Natural killer cell treated with Interleukin-12 subunit alpha and Interleukin-12 subunit beta and Interleukin-15 and Interleukin-18, amount 100 ng/mL, for 72 hours (primary cell): ENCODE measurements at regions not wholly inside any gene's neighbourhood (a gene's known extent, or its start where the extent isn't known, plus 50 kb on each side); places are given as distances from the start of the nearest gene placed in this dataset.
A peak's percentile ranks its signal among the peaks of the same experiment; 100 is the strongest.
"Not testable (repeated sequence)": the region's sequence is repeated elsewhere in the genome, so short reads cannot be mapped to it uniquely, and the experiment has no call there.

ENCODE experiments used
- ATAC-seq, 2 donors: fragments of 150-1000 bp; cut with Tn5 transposase in 1 of 2; sonication (Bioruptor Pico), chemical (Tn5 transposase) in 1 of 2; 2 replicates each; pipeline ENCODE4 v1.10.0; 2021
- DNase-seq: peaks from one replicate; pipeline ENCODE4 v3.0.0; 2022; ENCODE audit warnings: low spot score
- H3K27ac Mint-ChIP-seq, 2 donors: 1 replicate in 1 of 2; 2 replicates in 1 of 2; pipeline ENCODE4 v1.8.0; 2022; ENCODE audit warnings: mixed read lengths in 2 of 2, mild to moderate bottlenecking in 1 of 2, moderate library complexity in 1 of 2
- H3K27me3 Mint-ChIP-seq, 2 donors: 1 replicate in 1 of 2; 2 replicates in 1 of 2; pipeline ENCODE4 v1.8.0; 2022; ENCODE audit warnings: mixed read lengths in 2 of 2
- H3K36me3 Mint-ChIP-seq: one replicate; pipeline ENCODE4 v1.8.0; 2022; ENCODE audit warnings: mixed read lengths
- H3K4me1 Mint-ChIP-seq, 2 donors: 1 replicate in 1 of 2; 2 replicates in 1 of 2; pipeline ENCODE4 v1.8.0; 2022; ENCODE audit warnings: low read depth in 2 of 2, mixed read lengths in 2 of 2, mild to moderate bottlenecking in 1 of 2
- H3K4me3 Mint-ChIP-seq: one replicate; pipeline ENCODE4 v1.8.0; 2022; ENCODE audit warnings: mixed read lengths
- H3K9me3 Mint-ChIP-seq: 2 replicates; pipeline ENCODE4 v1.8.0; 2022; ENCODE audit warnings: mixed read lengths

DNA sequence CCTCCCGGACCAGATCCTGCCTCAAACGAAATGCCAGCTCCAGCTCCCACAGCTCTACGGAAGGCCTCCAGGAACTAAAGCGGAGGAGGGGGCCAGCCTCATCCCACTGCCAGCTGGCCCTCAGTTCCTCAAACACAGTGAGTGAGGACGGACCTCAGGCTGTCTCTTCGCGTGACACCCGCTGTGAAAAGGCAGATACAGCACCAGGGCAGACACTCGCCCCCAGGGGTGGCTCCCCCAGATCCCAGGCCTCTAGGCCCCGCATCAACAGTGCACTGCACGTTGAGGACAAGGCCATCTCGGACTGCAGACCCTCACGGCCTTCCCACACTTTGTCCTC, 149.9 kb upstream of the C1QTNF3 start:
- not testable (repeated sequence) for H3K9me3 Mint-ChIP-seq, H3K36me3 Mint-ChIP-seq, H3K27me3 Mint-ChIP-seq, DNase-seq, ATAC-seq, H3K4me3 Mint-ChIP-seq
- Mint-ChIP-seq H3K4me1 (peaks cover 9 to 25% of the 10 kb centered on the region in 2 donors), H3K27ac (peak overlapping the region in 1 of 2 donors; percentile 68)

DNA sequence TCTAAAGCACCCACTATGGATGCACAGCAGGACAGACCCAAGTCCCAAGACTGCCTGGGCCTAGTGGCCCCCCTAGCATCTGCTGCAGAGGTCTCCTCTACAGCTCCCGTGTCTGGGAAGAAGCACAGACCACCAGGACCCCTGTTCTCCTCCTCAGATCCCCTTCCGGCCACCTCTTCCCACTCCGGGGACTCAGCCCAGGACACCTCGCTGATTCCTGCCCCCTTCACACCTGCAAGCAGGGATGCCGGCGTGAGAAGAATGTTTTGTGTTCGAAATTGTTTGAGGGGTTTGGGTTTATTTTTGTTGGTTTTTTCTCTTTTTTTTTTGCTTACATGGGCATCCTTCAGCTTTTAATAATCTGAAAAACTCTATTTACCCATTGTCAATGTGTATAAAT, 150.3 kb upstream of the C1QTNF3 start:
- not testable (repeated sequence) for H3K4me3 Mint-ChIP-seq, H3K27me3 Mint-ChIP-seq, H3K9me3 Mint-ChIP-seq, H3K36me3 Mint-ChIP-seq, ATAC-seq
- Mint-ChIP-seq H3K27ac (peak overlapping the region in 1 of 2 donors; percentile 52), H3K4me1 (peaks cover 8 to 23% of the 10 kb centered on the region in 2 donors)
- DNase-seq, result peak; percentile 66

DNA sequence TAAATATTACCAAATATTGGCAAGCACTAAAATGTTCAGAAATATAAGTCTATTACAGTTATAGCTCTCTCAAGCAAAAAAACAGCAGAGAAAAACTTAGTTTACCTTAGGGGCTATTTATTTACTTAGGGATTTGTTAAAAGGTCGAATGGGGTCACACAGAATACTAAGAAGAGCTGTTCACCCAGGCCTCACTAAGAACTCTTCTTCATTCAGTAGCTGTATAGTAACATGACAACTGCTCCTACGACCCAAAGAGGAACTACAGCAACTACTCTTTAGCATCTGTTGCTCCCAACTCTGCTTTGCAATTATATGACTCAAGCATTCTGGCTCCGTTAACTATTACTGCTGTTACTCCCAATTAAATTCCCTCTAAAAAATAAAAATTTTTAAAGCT, 150.8 kb upstream of the C1QTNF3 start:
- H3K9me3 Mint-ChIP-seq, DNase-seq, ATAC-seq, H3K27me3 Mint-ChIP-seq, H3K36me3 Mint-ChIP-seq, H3K4me3 Mint-ChIP-seq: not testable (repeated sequence)
- Mint-ChIP-seq H3K27ac (peak overlapping the region in 1 of 2 donors; percentile 52), H3K4me1 (peaks cover 8 to 23% of the 10 kb centered on the region in 2 donors)

- not testable (repeated sequence) for ATAC-seq, DNase-seq, H3K36me3 Mint-ChIP-seq, H3K9me3 Mint-ChIP-seq, H3K27ac Mint-ChIP-seq, H3K27me3 Mint-ChIP-seq, H3K4me3 Mint-ChIP-seq
- peaks cover 0 to 15% of the 10 kb centered on the region in 2 donors for H3K4me1 Mint-ChIP-seq
Observed at GRCh38 chr5:34196091-34196490, 153.1 kb upstream of the C1QTNF3 start.

DNA sequence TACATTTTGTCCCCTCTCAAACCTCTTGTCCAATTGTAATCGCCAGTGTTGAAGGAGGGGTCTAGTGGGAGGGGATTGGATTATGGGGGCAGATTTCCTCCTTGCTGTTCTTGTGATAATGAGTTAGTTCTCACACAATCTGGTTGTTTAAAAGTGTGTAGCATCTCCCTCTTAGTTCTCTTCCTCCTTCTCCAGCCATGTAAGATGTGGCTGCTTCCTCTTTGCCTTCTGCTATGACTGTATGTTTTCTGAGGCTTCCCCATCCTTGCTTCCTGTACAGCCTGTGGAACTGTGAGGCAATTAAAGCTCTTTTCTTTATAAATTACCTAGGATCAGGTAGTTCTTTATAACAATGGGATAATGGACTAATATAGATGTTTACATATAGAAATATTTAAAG, 162.3 kb upstream of the C1QTNF3 start:
- not testable (repeated sequence) for H3K27ac Mint-ChIP-seq, H3K4me1 Mint-ChIP-seq, DNase-seq, ATAC-seq, H3K9me3 Mint-ChIP-seq, H3K36me3 Mint-ChIP-seq, H3K27me3 Mint-ChIP-seq, H3K4me3 Mint-ChIP-seq

GRCh38 chr5:34217386-34217785, 174.4 kb upstream of the C1QTNF3 start:
- ATAC-seq, H3K36me3 Mint-ChIP-seq, H3K4me1 Mint-ChIP-seq, DNase-seq, H3K4me3 Mint-ChIP-seq, H3K27ac Mint-ChIP-seq, H3K27me3 Mint-ChIP-seq, H3K9me3 Mint-ChIP-seq: not testable (repeated sequence)

DNA sequence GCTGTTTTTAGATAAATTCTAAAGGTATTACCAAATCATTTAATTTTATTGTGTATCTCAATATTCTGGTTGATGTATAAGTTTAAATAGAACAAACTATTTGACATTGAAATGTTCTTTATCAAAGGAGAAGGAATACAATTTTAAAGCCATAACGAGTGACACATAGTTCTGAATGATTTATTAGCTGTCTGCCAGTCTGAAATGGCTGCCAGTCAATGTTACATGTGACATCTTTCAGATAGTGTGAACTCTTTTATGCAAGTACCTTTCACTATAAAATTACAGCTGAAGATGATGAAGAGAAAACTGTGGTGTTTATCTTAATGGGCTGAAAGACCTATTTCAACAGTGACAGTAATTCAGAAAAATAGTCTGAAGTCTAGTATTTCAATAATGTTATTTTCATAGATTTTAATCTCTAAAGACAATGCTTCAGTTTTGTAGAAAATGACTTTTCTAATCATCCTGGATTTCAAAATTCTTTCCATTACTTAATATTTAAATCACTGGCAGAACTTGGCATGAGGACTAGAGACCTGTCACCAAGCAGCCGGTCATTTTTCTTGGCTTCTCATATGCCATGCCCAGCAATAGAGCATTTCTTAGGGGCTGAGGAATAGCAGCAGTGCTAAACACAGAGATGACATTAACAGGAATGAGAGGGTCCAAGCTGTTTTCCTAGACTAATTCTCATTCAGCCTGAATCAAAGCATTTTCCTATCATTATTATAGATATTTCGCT, 178.5 kb upstream of the C1QTNF3 start:
- not testable (repeated sequence) for H3K4me1 Mint-ChIP-seq, H3K9me3 Mint-ChIP-seq, H3K27me3 Mint-ChIP-seq, ATAC-seq, DNase-seq, H3K36me3 Mint-ChIP-seq, H3K27ac Mint-ChIP-seq, H3K4me3 Mint-ChIP-seq

GRCh38 chr5:34223158-34223557, 180.1 kb upstream of the C1QTNF3 start:
- not testable (repeated sequence) for H3K4me1 Mint-ChIP-seq, H3K4me3 Mint-ChIP-seq, H3K36me3 Mint-ChIP-seq, ATAC-seq, DNase-seq, H3K27ac Mint-ChIP-seq, H3K27me3 Mint-ChIP-seq, H3K9me3 Mint-ChIP-seq

DNA sequence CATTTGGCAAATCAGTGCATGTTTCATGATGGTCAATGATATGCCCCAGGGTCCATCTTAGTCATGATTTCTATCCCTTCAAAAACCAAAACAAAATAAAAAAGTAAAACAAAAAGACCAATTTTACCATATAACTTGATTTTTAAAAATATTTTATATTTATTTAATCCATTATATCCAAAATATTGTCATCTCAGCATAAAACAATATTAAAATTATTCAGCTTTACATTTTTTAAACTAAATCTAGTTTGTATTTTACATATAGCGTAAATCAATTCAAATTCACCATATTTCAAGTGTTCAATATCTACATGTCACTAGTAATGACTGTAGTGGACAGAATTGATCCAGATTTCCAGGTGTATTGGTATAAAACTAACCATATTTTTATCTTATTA, 187.4 kb upstream of the C1QTNF3 start:
- not testable (repeated sequence) for H3K4me3 Mint-ChIP-seq, H3K27me3 Mint-ChIP-seq, H3K36me3 Mint-ChIP-seq, ATAC-seq, DNase-seq, H3K4me1 Mint-ChIP-seq, H3K27ac Mint-ChIP-seq, H3K9me3 Mint-ChIP-seq

GRCh38 chr5:34243802-34244201, 200.8 kb upstream of the C1QTNF3 start:
- not testable (repeated sequence) for DNase-seq, H3K9me3 Mint-ChIP-seq, ATAC-seq, H3K36me3 Mint-ChIP-seq, H3K4me1 Mint-ChIP-seq, H3K27me3 Mint-ChIP-seq
- Mint-ChIP-seq H3K4me3 (peak overlapping the region; percentile 89), H3K27ac (peak overlapping the region; percentile 76 to 79)

DNA sequence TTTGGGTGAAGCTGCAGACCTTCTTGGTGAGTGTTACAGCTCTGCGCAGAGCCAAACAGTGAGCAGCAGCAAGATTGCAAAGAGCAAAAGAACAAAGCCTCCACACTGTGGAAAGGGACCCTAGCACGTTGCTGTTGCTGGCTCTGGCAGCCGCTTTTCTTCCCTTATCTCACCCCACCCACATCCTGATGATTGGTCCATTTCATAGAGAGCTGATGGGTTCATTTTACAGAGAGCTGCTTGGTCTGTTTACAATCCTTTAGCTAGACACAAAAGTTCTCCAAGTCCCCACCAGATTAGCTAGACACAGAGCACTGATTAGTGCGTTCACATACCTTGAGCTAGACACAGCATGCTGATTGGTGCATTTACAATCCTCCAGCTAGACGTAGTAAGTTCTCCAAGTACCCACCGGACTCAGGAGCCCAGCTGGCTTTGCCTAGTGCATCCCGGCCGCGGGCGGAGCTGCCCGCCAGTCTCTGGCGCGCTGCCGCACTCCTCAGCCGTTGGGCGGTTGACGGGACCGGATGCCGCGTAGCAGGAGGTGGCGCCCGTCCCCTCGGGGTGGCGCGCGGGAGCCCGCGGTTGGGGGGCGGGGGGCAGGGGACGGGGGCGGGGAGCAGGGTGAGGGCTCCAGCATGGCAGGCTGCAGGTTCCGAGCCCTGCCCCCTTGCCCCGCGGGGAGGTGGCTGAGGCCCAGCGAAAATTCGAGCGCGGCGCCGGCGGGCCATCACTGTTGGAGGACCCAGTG, 201.4 kb upstream of the C1QTNF3 start:
- not testable (repeated sequence) for H3K4me1 Mint-ChIP-seq, H3K27me3 Mint-ChIP-seq, H3K36me3 Mint-ChIP-seq, H3K9me3 Mint-ChIP-seq
- peak overlapping the region; percentile 89 for H3K4me3 Mint-ChIP-seq
- DNase-seq, result peak; percentile 87
- peak; percentile 94 to 96 for ATAC-seq
- H3K27ac Mint-ChIP-seq, result peak overlapping the region; percentile 76 to 79

- not testable (repeated sequence) for H3K27me3 Mint-ChIP-seq, H3K4me1 Mint-ChIP-seq, H3K27ac Mint-ChIP-seq, H3K9me3 Mint-ChIP-seq, DNase-seq, H3K36me3 Mint-ChIP-seq, H3K4me3 Mint-ChIP-seq
- ATAC-seq, result peak; percentile 96 to 99
Observed at GRCh38 chr5:34245032-34245394, 202.0 kb upstream of the C1QTNF3 start.

GRCh38 chr5:34245813-34246212, 202.8 kb upstream of the C1QTNF3 start:
- not testable (repeated sequence) for DNase-seq

GRCh38 chr5:34258598-34258997, 215.6 kb upstream of the C1QTNF3 start:
- H3K27ac Mint-ChIP-seq, H3K9me3 Mint-ChIP-seq, ATAC-seq, H3K4me1 Mint-ChIP-seq, H3K36me3 Mint-ChIP-seq, DNase-seq, H3K27me3 Mint-ChIP-seq, H3K4me3 Mint-ChIP-seq: not testable (repeated sequence)

More at GRCh38 chr5:34245813-34246212, 202.8 kb upstream of the C1QTNF3 start:
- not testable (repeated sequence) for H3K9me3 Mint-ChIP-seq, ATAC-seq, H3K36me3 Mint-ChIP-seq, H3K4me1 Mint-ChIP-seq, H3K27me3 Mint-ChIP-seq
- Mint-ChIP-seq H3K4me3 (peak overlapping the region; percentile 67), H3K27ac (peak overlapping the region; percentile 72 to 77)
